Caco-2 (cell line): ENCODE measurements at regions not wholly inside any gene's neighbourhood (a gene's known extent, or its start where the extent isn't known, plus 50 kb on each side); places are given as distances from the start of the nearest gene placed in this dataset.

Experiments
- BruUV-seq: library from RNA; stranded (reverse); fragments of 400-500 nt; replicated peaks from 2 replicates; lab custom pipeline; 2021; lab: Mats Ljungman, UMichigan
- CTCF ChIA-PET: fragments of 300-600 bp; sonication (Branson Sonifier 250); formaldehyde crosslinking; loops from one replicate; lab custom pipeline; 2022; ENCODE audit warnings: antibody characterized with exemption; lab: Charles Lee
- POLR2A ChIA-PET: fragments of 300-600 bp; sonication (Branson Sonifier 250); formaldehyde crosslinking; loops from one replicate; lab custom pipeline; 2022; ENCODE audit warnings: antibody characterized with exemption; lab: Charles Lee
- DNase-seq, 2 experiments: peaks; one replicate each; pipeline versions ENCODE4 v3.0.0 to v3.0.0-alpha.2; 2020 to 2022
- H3K27me3 ChIP-seq: replicated peaks from 2 replicates; pipeline ENCODE4 v1.6.0; 2011; ENCODE audit warnings: low read length; ENCODE audit not compliant: control insufficient read depth, insufficient read depth
- H3K36me3 ChIP-seq: 2 replicates; pipeline ENCODE4 v1.5.1; 2011; ENCODE audit warnings: low read length; ENCODE audit not compliant: control insufficient read depth, insufficient read depth
- H3K4me1 ChIP-seq: fragments of 250-450 bp; sonication (Bioruptor Pico); 2 replicates; pipeline ENCODE4 v1.5.1; 2020; ENCODE audit warnings: mild to moderate bottlenecking
- H3K4me3 ChIP-seq: 2 replicates; pipeline ENCODE4 v1.5.1; 2011; ENCODE audit warnings: low read depth, mild to moderate bottlenecking, control low read depth, low read length
- H3K9me3 ChIP-seq: fragments of 250-450 bp; sonication (Bioruptor Pico); 2 replicates; pipeline ENCODE4 v1.5.1; 2020; ENCODE audit warnings: mild to moderate bottlenecking, moderate library complexity
- H3K27ac Mint-ChIP-seq: one replicate; pipeline ENCODE4 v1.8.0; 2022; ENCODE audit warnings: mixed read lengths; ENCODE audit not compliant: unreplicated experiment
- H3K27me3 Mint-ChIP-seq: one replicate; pipeline ENCODE4 v1.8.0; 2022; ENCODE audit warnings: mixed read lengths; ENCODE audit not compliant: insufficient read depth, unreplicated experiment
- H3K36me3 Mint-ChIP-seq: one replicate; pipeline ENCODE4 v1.8.0; 2022; ENCODE audit warnings: mild to moderate bottlenecking, mixed read lengths; ENCODE audit not compliant: insufficient read depth, unreplicated experiment
- H3K4me1 Mint-ChIP-seq: one replicate; pipeline ENCODE4 v1.8.0; 2022; ENCODE audit warnings: low read depth, mixed read lengths; ENCODE audit not compliant: unreplicated experiment
- H3K4me3 Mint-ChIP-seq: one replicate; pipeline ENCODE4 v1.8.0; 2022; ENCODE audit warnings: mild to moderate bottlenecking, moderate library complexity, mixed read lengths; ENCODE audit not compliant: unreplicated experiment
- H3K9me3 Mint-ChIP-seq: one replicate; pipeline ENCODE4 v1.8.0; 2022; ENCODE audit warnings: mixed read lengths; ENCODE audit not compliant: unreplicated experiment
- intact Hi-C: fragments of 100-400 bp; cut with micrococcal nuclease; formaldehyde crosslinking; loops from one replicate; pipeline ENCODE4 v1.10.0; 2022; ENCODE audit not compliant: unreplicated experiment
- TF ChIP-seq, protein P1 (sequence below), 2 experiments: fragments of 200-600 bp in 1 of 2; IDR thresholded peaks; 1 replicate in 1 of 2; 2 replicates in 1 of 2; pipeline versions ENCODE4 v1.5.1 to v1.8.0; 2011 to 2022; ENCODE audit warnings: antibody characterized with exemption in 1 of 2, control low read depth in 1 of 2, inconsistent platforms in 1 of 2, low read depth in 1 of 2, low read length in 1 of 2, mild to moderate bottlenecking in 1 of 2, moderate library complexity in 1 of 2; ENCODE audit not compliant: insufficient read depth in 1 of 2, severe bottlenecking in 1 of 2, unreplicated experiment in 1 of 2

DNA sequence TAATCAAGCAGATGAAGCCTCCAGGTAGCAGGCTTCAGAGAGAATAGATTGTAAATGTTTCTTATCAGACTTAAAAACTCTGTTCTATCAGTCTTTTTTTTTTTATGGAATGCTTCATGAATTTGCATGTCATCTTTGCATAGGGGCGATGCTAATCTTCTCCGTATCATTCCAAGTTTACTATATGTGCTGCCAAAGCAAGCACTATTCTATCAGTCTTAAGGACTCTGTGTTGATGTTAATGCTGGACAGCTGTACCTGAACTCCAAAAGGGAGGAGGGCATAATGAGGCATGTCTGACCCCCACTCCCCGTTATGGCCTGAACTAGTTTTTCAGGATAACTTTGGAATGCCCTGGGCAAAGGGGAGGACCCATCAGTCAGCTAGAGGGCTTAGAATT is 66.8 kb upstream of the PRRC2C start:
- Histone ChIP-seq H3K36me3 (no peaks in the 10 kb centered on the region), H3K9me3 (0 out of 2 replicates have a peak, but pooled peaks cover 13% of the 10 kb centered on the region), H3K4me1 (peaks cover 15% of the 10 kb centered on the region), H3K27me3 (no peaks in the 10 kb centered on the region), H3K4me3 (no peak overlapping the region)
- no peaks in the 10 kb centered on the region for H3K36me3 Mint-ChIP-seq
- peak in 1 of 2 experiments; percentile 27 for DNase-seq
- no peaks in the 10 kb centered on the region for H3K9me3 Mint-ChIP-seq
- H3K27ac Mint-ChIP-seq = peak overlapping the region; percentile 4
- peaks cover 12% of the 10 kb centered on the region for H3K4me1 Mint-ChIP-seq
- no peak overlapping the region for H3K4me3 Mint-ChIP-seq
- intact Hi-C loops = loop anchor here (2.0 kb wide), 1 partner anchor 22 kb away; no protein-coding TSS in a partner anchor
- BruUV-seq = no TSS peak
- H3K27me3 Mint-ChIP-seq = no peaks in the 10 kb centered on the region
- POLR2A ChIA-PET = no interaction called here
- CTCF ChIA-PET = interaction anchor here (0.9 kb wide), 1 partner anchor 105 kb away, joined by 5 read pairs; the partner anchor contains the start of gene FMO4
- TF ChIP-seq, protein P1, sequence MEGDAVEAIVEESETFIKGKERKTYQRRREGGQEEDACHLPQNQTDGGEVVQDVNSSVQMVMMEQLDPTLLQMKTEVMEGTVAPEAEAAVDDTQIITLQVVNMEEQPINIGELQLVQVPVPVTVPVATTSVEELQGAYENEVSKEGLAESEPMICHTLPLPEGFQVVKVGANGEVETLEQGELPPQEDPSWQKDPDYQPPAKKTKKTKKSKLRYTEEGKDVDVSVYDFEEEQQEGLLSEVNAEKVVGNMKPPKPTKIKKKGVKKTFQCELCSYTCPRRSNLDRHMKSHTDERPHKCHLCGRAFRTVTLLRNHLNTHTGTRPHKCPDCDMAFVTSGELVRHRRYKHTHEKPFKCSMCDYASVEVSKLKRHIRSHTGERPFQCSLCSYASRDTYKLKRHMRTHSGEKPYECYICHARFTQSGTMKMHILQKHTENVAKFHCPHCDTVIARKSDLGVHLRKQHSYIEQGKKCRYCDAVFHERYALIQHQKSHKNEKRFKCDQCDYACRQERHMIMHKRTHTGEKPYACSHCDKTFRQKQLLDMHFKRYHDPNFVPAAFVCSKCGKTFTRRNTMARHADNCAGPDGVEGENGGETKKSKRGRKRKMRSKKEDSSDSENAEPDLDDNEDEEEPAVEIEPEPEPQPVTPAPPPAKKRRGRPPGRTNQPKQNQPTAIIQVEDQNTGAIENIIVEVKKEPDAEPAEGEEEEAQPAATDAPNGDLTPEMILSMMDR (IDR thresholded peaks at IDR 0.05; ENCODE audit: insufficient read depth in 1 of 2, low read depth in 1 of 2, low read length in 1 of 2, severe bottlenecking in 1 of 2, unreplicated experiment in 1 of 2) = no peak

DNA sequence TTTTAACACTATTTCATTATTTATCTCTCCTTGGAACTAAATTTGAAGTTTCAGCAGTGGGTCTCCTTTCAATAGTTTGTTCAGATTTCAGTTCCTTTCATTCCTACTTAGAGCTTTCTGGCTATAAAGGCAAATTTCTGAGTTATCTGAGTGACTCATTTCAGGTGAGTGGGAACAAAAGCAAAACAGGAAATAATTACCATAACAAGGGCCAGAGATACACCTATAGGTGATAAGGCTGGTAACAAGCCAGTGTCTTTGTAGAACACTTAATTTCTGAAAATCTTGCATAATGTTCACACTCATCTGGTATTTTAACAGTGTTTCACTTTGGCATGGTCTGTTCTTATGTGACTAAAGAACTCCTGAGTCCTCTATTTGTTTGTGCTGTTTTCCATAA is 64.5 kb upstream of the PRRC2C start:
- ChIA-PET CTCF (no interaction called here), POLR2A (no interaction called here)
- no peak for DNase-seq
- H3K4me1 ChIP-seq = peaks cover 15% of the 10 kb centered on the region
- Mint-ChIP-seq H3K36me3 (no peaks in the 10 kb centered on the region), H3K27ac (no peak overlapping the region), H3K4me3 (no peak overlapping the region), H3K4me1 (peaks cover 17% of the 10 kb centered on the region), H3K9me3 (no peaks in the 10 kb centered on the region), H3K27me3 (no peaks in the 10 kb centered on the region)
- H3K36me3 ChIP-seq = no peaks in the 10 kb centered on the region
- intact Hi-C loops = no loop called here
- no TSS peak for BruUV-seq
- no peak overlapping the region for H3K4me3 ChIP-seq
- H3K9me3 ChIP-seq = 0 out of 2 replicates have a peak, but pooled peaks cover 13% of the 10 kb centered on the region
- no peaks in the 10 kb centered on the region for H3K27me3 ChIP-seq
- TF ChIP-seq, protein P1 (IDR thresholded peaks at IDR 0.05; ENCODE audit: insufficient read depth in 1 of 2, low read depth in 1 of 2, low read length in 1 of 2, severe bottlenecking in 1 of 2, unreplicated experiment in 1 of 2) = no peak

DNA sequence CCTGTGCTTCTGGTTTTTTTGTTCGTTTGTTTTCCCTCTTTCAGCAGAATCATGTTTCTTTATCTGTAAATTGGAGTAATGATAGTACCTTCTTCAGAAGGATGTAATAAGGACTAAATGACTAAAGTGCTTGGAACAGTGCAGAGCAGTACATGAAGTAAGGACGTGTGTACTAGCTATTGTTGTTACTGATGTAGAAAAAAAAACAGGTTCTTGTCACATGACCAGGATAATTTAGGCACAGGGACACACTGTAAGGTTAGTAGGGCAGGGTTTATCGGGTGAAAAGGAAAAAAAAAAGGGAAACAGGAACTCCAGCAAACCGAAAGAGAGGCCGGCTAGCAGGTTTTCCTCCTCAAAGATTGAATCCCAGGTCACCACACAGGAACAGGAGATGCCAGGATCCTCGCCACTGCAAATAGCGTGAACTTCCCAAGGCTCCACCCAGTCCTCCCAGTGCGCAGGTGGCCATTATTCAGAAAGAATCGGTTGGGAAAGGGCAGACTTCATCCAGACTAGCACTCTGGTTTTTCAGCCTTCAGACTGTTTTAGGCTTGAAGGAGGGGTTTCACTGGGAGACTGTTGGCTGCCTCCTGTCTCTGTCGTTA is 63.8 kb upstream of the PRRC2C start:
- Mint-ChIP-seq H3K36me3 (no peaks in the 10 kb centered on the region), H3K4me3 (no peak overlapping the region), H3K27me3 (no peaks in the 10 kb centered on the region), H3K4me1 (peaks cover 17% of the 10 kb centered on the region), H3K27ac (peak overlapping the region; percentile 38), H3K9me3 (peaks cover 1% of the 10 kb centered on the region)
- H3K27me3 ChIP-seq = no peaks in the 10 kb centered on the region
- BruUV-seq = no TSS peak
- intact Hi-C loops = no loop called here
- DNase-seq = no peak
- TF ChIP-seq, protein P1 (IDR thresholded peaks at IDR 0.05; ENCODE audit: insufficient read depth in 1 of 2, low read depth in 1 of 2, low read length in 1 of 2, severe bottlenecking in 1 of 2, unreplicated experiment in 1 of 2) = no peak
- H3K36me3 ChIP-seq = no peaks in the 10 kb centered on the region
- H3K9me3 ChIP-seq = peaks cover 17% of the 10 kb centered on the region
- ChIA-PET CTCF (no interaction called here), POLR2A (no interaction called here)
- no peak overlapping the region for H3K4me3 ChIP-seq
- peaks cover 15% of the 10 kb centered on the region for H3K4me1 ChIP-seq
